ENCODE measurements at regions not wholly inside any gene's neighbourhood (a gene's known extent, or its start where the extent isn't known, plus 50 kb on each side); places are given as distances from the start of the nearest gene placed in this dataset.
A peak's percentile ranks its signal among the peaks of the same experiment; 100 is the strongest.
"Not testable (repeated sequence)": the region's sequence is repeated elsewhere in the genome, so short reads cannot be mapped to it uniquely, and the experiment has no call there.

GRCh38 chr2:2919574-2920365 lies 457.8 kb downstream of the EIPR1 start:
- no peak for DNase-seq

- DNase-seq = no peak
These were observed 458.6 kb downstream of the EIPR1 start for GRCh38 chr2:2919026-2919425.

GRCh38 chr2:2916621-2917020 lies 461.0 kb downstream of the EIPR1 start:
- DNase-seq = no peak

- DNase-seq = no peak
These were observed 463.4 kb downstream of the EIPR1 start for GRCh38 chr2:2914252-2914651.

- no peak for DNase-seq
These were observed 464.0 kb downstream of the EIPR1 start for GRCh38 chr2:2913601-2914120.

GRCh38 chr2:2912731-2913130 lies 464.9 kb downstream of the EIPR1 start:
- DNase-seq = no peak

- no peak for DNase-seq
These were observed 465.3 kb downstream of the EIPR1 start for GRCh38 chr2:2912293-2912692.

GRCh38 chr2:2910259-2910658 lies 467.4 kb downstream of the EIPR1 start:
- no peak for DNase-seq

GRCh38 chr2:2909086-2910035 lies 468.3 kb downstream of the EIPR1 start:
- no peak for DNase-seq

GRCh38 chr2:2906091-2906490 lies 471.5 kb downstream of the EIPR1 start:
- DNase-seq = no peak

GRCh38 chr2:2904721-2905350 lies 472.8 kb downstream of the EIPR1 start:
- no peak for DNase-seq

- no peak for DNase-seq
These were observed 474.9 kb downstream of the EIPR1 start for GRCh38 chr2:2902547-2903281.

GRCh38 chr2:2901384-2902345 lies 476.0 kb downstream of the EIPR1 start:
- DNase-seq = peak; percentile 2

- no peak for DNase-seq
These were observed 477.8 kb downstream of the EIPR1 start for GRCh38 chr2:2899826-2900225.

- no peak for DNase-seq
These were observed 478.9 kb downstream of the EIPR1 start for GRCh38 chr2:2898744-2899143.

GRCh38 chr2:2896643-2897042 lies 481.0 kb downstream of the EIPR1 start:
- DNase-seq = no peak

GRCh38 chr2:2896011-2896410 lies 481.6 kb downstream of the EIPR1 start:
- DNase-seq = no peak

GRCh38 chr2:2894011-2894410 lies 483.6 kb downstream of the EIPR1 start:
- not testable (repeated sequence) for DNase-seq

GRCh38 chr2:2892892-2893291 lies 484.7 kb downstream of the EIPR1 start:
- no peak for DNase-seq

- no peak for DNase-seq
These were observed 485.2 kb downstream of the EIPR1 start for GRCh38 chr2:2892378-2892777.

GRCh38 chr2:2890901-2891300 lies 486.7 kb downstream of the EIPR1 start:
- no peak for DNase-seq
